GM03348 (cell line): ENCODE measurements at regions not wholly inside any gene's neighbourhood (a gene's known extent, or its start where the extent isn't known, plus 50 kb on each side); places are given as distances from the start of the nearest gene placed in this dataset.
"Not testable (repeated sequence)": the region's sequence is repeated elsewhere in the genome, so short reads cannot be mapped to it uniquely, and the experiment has no call there.

ENCODE experiments used
- DNase-seq: peaks from one replicate; pipeline ENCODE4 v3.0.0; 2012; ENCODE audit warnings: low spot score

- DNase-seq, result no peak
Measured at GRCh38 chr2:395886-396285, 108.0 kb upstream of the ALKAL2 start.

GRCh38 chr2:393711-394696 lies 106.1 kb upstream of the ALKAL2 start:
- DNase-seq, result peak; percentile 52

- no peak for DNase-seq
Measured at GRCh38 chr2:392926-393280, 105.0 kb upstream of the ALKAL2 start.

- DNase-seq, result no peak
Measured at GRCh38 chr2:392181-392925, 104.5 kb upstream of the ALKAL2 start.

GRCh38 chr2:391696-392095 lies 103.8 kb upstream of the ALKAL2 start:
- no peak for DNase-seq

GRCh38 chr2:390959-391358 lies 103.1 kb upstream of the ALKAL2 start:
- DNase-seq, result no peak

GRCh38 chr2:389985-390384 lies 102.1 kb upstream of the ALKAL2 start:
- DNase-seq, result not testable (repeated sequence)

GRCh38 chr2:388752-389151 lies 100.9 kb upstream of the ALKAL2 start:
- DNase-seq, result not testable (repeated sequence)

GRCh38 chr2:387980-388421 lies 100.1 kb upstream of the ALKAL2 start:
- DNase-seq, result no peak

GRCh38 chr2:386406-387103 lies 98.7 kb upstream of the ALKAL2 start:
- no peak for DNase-seq

- no peak for DNase-seq
Measured at GRCh38 chr2:385785-386184, 97.9 kb upstream of the ALKAL2 start.

- DNase-seq, result no peak
Measured at GRCh38 chr2:385061-385460, 97.2 kb upstream of the ALKAL2 start.

GRCh38 chr2:383888-384287 lies 96.0 kb upstream of the ALKAL2 start:
- DNase-seq, result no peak

- peak; percentile 21 for DNase-seq
Measured at GRCh38 chr2:383178-383577, 95.3 kb upstream of the ALKAL2 start.

GRCh38 chr2:382728-383022 lies 94.8 kb upstream of the ALKAL2 start:
- DNase-seq, result no peak

GRCh38 chr2:381941-382727 lies 94.2 kb upstream of the ALKAL2 start:
- DNase-seq, result no peak

GRCh38 chr2:381181-381580 lies 93.3 kb upstream of the ALKAL2 start:
- DNase-seq, result no peak

- no peak for DNase-seq
Measured at GRCh38 chr2:380772-381171, 92.9 kb upstream of the ALKAL2 start.

GRCh38 chr2:380221-380620 lies 92.3 kb upstream of the ALKAL2 start:
- DNase-seq, result no peak

GRCh38 chr2:379778-380177 lies 91.9 kb upstream of the ALKAL2 start:
- no peak for DNase-seq

GRCh38 chr2:378364-378763 lies 90.5 kb upstream of the ALKAL2 start:
- no peak for DNase-seq

GRCh38 chr2:377414-377813 lies 89.5 kb upstream of the ALKAL2 start:
- DNase-seq, result no peak
